ENCODE measurements at regions not wholly inside any gene's neighbourhood (a gene's known extent, or its start where the extent isn't known, plus 50 kb on each side); places are given as distances from the start of the nearest gene placed in this dataset.

GRCh38 chr7:132733860-132734259 is 157.6 kb upstream of the PLXNA4 start:
- DNase-seq: no peak

DNA sequence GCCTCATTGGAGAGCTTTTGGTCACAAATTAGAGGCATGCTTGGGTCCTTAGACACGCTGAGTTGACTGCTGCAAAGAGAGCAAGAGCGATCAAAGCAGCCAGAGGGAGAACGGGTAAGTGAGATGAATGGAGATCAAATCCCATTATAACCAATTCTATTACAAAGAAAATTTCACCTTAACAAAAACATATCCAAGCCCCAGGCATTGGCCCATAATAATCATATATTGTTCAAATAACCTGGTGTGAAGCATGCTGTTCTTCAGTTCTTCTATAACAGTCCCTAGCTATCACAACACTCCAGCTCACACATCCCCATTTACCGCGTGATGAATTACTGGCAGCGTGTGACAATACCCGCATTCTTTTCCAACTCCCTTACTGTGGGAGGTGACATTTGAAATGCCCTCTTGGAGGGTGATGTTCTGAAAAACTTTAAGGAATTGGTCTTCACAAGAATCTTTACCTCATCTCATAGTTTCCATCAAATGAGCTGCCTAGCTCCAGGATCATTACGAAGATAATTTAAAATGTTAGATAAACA is 156.1 kb upstream of the PLXNA4 start:
- DNase-seq: no peak

- no peak for DNase-seq
These were observed 153.8 kb upstream of the PLXNA4 start for GRCh38 chr7:132730105-132730504.

GRCh38 chr7:132723506-132724081 is 147.3 kb upstream of the PLXNA4 start:
- DNase-seq: no peak

DNA sequence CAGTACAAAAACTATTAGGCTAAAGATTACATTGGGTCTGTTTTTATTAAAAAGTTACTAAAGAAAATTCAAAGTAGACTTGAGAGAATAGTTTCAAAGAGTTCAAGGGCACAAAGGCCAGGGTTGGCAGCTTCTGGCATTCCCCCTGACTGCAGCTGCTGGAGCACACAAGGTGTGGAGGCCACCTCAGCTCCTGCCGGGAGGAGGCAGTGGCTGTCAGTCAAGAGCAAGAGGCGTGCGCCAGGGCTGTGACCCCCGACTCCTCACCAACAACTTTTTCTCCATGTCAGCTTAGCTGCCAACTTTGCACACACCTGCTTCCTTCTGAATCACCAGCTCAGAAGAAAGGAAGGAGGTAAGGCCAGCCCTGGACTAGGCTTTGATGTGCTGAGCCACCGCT is 144.6 kb upstream of the PLXNA4 start:
- DNase-seq: no peak

- DNase-seq: no peak
These were observed 137.6 kb upstream of the PLXNA4 start for GRCh38 chr7:132713893-132714292.

GRCh38 chr7:132709971-132710567 is 133.8 kb upstream of the PLXNA4 start:
- no peak for DNase-seq

DNA sequence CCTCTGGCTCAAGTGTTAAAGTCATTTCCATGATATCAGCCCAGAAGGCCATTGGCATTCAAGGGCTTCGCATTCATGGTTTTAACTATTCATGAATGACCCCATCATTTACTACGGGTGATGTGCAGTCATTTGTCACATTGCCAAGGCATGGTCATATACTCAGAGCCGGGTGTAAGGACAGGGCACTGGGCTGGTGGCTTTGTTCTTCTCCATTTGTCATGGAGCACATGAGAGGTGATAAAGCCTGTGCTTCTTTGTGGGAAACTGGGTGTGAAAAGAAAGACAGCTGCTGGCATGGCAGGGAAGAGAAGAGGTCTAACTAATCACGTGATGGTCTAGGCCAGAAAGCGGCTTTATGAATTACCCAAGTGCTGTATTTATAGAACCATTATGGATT is 132.2 kb upstream of the PLXNA4 start:
- DNase-seq: no peak

- DNase-seq: no peak
These were observed 128.9 kb upstream of the PLXNA4 start for GRCh38 chr7:132705146-132705545.

DNA sequence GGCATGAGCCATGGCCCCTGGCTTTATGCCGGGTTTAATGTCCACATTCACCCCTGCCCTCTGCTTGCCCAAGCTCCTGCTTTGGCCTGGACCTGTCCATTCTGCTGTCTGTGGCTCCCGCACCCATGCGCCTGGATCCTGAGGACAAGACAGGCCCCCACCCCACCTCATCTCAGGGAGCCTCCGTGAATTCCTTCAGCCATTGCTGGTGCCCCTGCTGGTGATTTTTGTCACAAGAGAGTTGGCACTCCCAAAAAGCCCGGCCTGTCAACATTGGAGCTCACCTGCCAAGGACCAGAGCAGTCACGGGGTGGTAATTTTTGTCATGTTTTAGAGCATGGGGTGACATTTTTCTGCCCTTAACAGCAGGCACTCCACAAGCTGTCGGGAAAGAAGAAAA is 127.5 kb upstream of the PLXNA4 start:
- no peak for DNase-seq

- DNase-seq: no peak
These were observed 120.7 kb upstream of the PLXNA4 start for GRCh38 chr7:132697003-132697402.

DNA sequence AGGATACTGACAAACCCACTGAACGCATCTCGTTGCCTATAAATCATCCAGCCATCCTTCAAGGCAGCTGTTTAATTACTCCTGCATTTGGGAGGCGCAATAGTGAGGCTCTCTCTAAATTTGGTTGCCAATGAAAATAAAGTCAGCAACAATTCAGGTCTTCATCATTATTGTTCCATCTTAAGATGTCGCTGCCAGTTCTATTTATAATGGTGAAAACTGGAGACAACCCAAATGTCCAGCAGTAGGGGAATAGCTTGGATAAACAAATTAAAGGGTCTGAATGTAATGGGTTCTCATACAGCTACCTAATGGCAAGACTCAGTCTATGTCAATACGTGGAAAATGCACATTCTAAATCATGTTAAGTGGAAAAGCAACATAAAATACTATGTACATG is 120.1 kb upstream of the PLXNA4 start:
- peak; percentile 20 for DNase-seq

DNA sequence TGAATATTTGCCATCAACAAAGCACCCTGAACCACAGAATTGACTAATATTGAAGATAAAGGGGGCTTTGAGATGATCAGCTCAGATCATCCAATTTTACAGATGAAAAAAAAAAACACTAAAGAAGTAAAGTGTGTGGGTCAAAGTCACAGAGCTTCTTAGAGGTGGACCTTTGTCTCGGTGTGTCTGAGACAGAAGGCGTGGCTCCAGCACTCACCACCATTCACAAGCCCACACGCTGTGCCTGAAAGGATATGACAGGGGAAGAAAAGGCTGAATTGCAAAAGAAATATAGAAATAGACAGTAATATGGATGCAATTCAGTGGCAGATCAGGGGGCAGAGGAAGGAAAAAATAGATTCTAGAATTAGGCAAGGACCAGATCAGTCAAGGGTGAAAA is 114.9 kb upstream of the PLXNA4 start:
- no peak for DNase-seq

DNA sequence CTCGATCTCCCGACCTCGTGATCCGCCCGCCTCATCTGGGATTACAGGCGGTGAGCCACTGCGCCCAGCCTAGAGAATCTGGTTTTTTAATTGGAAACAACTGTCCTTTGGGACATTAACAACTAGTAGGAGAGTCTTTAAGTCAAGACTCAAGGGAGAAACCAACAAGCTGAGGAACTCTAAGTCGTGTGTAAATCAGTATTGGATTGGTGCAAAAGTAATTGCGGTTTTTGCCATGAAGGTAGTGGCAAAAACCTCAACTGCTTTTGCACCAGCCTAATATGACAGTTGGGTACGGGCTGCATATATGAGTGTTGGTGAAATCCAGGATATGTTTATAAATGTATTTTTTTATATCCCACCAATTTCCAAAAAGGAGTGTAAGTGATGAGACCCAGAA is 113.9 kb upstream of the PLXNA4 start:
- DNase-seq: no peak

DNA sequence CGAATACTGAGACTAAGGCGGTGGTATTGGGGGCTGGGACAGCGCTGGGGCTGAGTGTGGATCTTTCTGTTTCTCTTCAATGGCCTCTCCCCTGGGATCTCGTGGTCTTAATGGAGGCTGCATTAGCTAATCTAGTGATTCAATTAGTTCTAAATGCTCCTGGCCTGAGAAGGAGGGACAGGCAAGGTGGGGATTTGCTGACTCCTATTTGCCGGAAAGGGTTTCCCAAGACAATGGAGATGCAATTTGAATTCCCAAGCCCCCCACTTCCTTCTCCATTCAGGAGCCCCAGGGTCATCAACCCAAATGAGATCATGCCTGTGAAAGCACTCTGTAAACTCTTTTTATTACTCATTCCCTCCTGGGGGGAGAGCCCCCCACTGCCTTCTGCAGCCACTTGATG is 111.7 kb upstream of the PLXNA4 start:
- DNase-seq: no peak

- no peak for DNase-seq
These were observed 110.7 kb upstream of the PLXNA4 start for GRCh38 chr7:132687016-132687415.

DNA sequence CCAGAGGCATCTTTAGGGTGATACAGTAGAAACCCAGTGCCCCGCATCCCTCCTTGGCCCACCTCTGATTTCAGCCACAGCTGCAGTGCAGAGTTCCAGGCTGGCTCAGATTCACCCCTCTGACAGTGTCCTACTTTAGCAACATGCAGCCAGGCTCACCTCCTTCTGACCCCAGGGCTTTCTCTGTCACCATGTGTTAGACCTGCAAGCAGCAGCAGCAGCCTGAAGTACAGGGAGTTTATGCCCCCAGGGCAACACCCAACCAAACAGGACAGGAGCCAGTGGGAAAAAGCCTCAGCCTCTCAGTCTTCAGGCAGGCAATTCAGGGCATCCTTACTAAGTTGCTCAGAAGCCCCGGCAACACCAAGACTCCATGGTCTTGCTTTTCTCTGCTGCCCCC is 109.0 kb upstream of the PLXNA4 start:
- DNase-seq: no peak

GRCh38 chr7:132683896-132684690 is 107.8 kb upstream of the PLXNA4 start:
- no peak for DNase-seq

GRCh38 chr7:132681951-132682350 is 105.7 kb upstream of the PLXNA4 start:
- no peak for DNase-seq

- no peak for DNase-seq
These were observed 104.3 kb upstream of the PLXNA4 start for GRCh38 chr7:132680590-132680989.

GRCh38 chr7:132678656-132679055 is 102.4 kb upstream of the PLXNA4 start:
- DNase-seq: no peak

GRCh38 chr7:132677918-132678317 is 101.6 kb upstream of the PLXNA4 start:
- DNase-seq: no peak

DNA sequence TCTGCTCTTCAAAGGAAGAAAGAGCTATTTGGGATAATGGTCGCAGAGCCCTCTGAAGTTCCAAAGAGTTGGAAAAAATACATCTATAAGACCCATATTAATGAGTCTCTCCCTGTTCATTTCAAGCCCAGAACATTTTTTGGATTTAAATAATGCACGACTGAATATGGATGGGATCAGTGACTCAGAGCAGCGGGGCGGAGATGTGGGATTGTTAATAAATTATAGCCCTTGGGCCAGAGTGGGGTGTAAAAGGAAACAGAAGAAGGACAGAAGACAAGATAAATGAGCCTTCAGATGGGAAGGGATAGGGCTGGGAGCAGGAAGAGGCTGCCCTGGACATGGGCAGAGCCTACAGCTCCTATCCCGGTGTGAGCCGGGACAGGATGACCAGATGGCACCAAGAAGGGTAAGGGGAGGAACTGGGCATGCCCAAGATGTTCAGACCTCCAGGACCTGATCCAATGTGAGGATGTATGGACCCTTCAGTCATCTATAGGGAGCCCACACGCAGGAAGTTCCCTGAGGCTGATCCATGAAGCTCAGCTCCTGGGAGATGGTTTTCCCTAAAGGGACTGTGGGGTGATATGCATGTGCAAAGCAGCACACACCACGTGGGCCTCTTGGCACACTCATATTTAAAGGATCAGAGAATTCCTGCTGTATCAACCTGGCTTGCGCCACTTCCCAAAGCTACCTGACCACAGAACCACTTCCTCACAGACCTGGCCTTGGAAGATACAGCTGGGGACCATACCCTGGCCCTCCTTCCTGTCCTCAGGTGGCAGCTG is 96.1 kb upstream of the PLXNA4 start:
- DNase-seq: no peak

Measured in NCI-H1105 (cell line).